Neuronal stem cell (in vitro differentiated cells): ENCODE measurements at regions not wholly inside any gene's neighbourhood (a gene's known extent, or its start where the extent isn't known, plus 50 kb on each side); places are given as distances from the start of the nearest gene placed in this dataset.

Experiments used
- DNase-seq: peaks from one replicate; pipeline ENCODE4 v3.0.0-alpha.2; 2013; ENCODE audit warnings: low spot score
- H2AFZ ChIP-seq: one replicate; pipeline ENCODE4 v1.6.1; 2013; ENCODE audit warnings: mild to moderate bottlenecking, low read length, inconsistent platforms
- H2AK5ac ChIP-seq: 2 replicates; pipeline ENCODE4 v1.6.1; 2013; ENCODE audit warnings: low read depth, mild to moderate bottlenecking, inconsistent platforms, low read length, moderate library complexity, mixed read lengths
- H2BK120ac ChIP-seq: 2 replicates; pipeline ENCODE4 v1.6.1; 2013; ENCODE audit warnings: low read depth, mild to moderate bottlenecking, inconsistent platforms, low read length, moderate library complexity, mixed read lengths
- H2BK12ac ChIP-seq: one replicate; pipeline ENCODE4 v1.6.1; 2013; ENCODE audit warnings: low read length, inconsistent platforms
- H2BK15ac ChIP-seq: 2 replicates; pipeline ENCODE4 v1.6.1; 2013; ENCODE audit warnings: mild to moderate bottlenecking, low read length, inconsistent platforms, mixed read lengths
- H2BK5ac ChIP-seq: one replicate; pipeline ENCODE4 v1.6.1; 2013; ENCODE audit warnings: inconsistent platforms, mild to moderate bottlenecking, low read length, moderate library complexity
- H3K14ac ChIP-seq: one replicate; pipeline ENCODE4 v1.6.1; 2013; ENCODE audit warnings: low read length, inconsistent platforms
- H3K18ac ChIP-seq: 2 replicates; pipeline ENCODE4 v1.6.1; 2013; ENCODE audit warnings: low read length, inconsistent platforms
- H3K23ac ChIP-seq: 2 replicates; pipeline ENCODE4 v1.6.1; 2013; ENCODE audit warnings: low read depth, mild to moderate bottlenecking, mixed read lengths, low read length, inconsistent platforms; ENCODE audit not compliant: poor library complexity
- H3K27ac ChIP-seq: replicated peaks from 3 replicates; pipeline ENCODE4 v1.5.1; 2013; ENCODE audit warnings: low read length, inconsistent platforms
- H3K27me3 ChIP-seq, 3 experiments: 2 replicates each; pipeline ENCODE4 v1.6.1; 2013; ENCODE audit warnings: low read length in 3 of 3, mild to moderate bottlenecking in 2 of 3, inconsistent platforms in 1 of 3, low read depth in 1 of 3, mixed read lengths in 1 of 3, moderate library complexity in 1 of 3; ENCODE audit not compliant: control insufficient read depth in 3 of 3, insufficient read depth in 3 of 3
- H3K36me3 ChIP-seq, 2 donors: replicated peaks in 1 of 2; 2 replicates each; pipeline ENCODE4 v1.6.1; 2013; ENCODE audit warnings: low read length in 2 of 2; ENCODE audit not compliant: control insufficient read depth in 2 of 2, insufficient read depth in 2 of 2
- H3K4ac ChIP-seq: 2 replicates; pipeline ENCODE4 v1.6.1; 2013; ENCODE audit warnings: inconsistent platforms, mild to moderate bottlenecking, low read length, moderate library complexity
- H3K4me1 ChIP-seq, 2 donors: 1 replicate in 1 of 2; 2 replicates in 1 of 2; pipeline ENCODE4 v1.6.1; 2013; ENCODE audit warnings: low read length in 2 of 2, low read depth in 1 of 2; ENCODE audit not compliant: control insufficient read depth in 2 of 2, insufficient read depth in 1 of 2
- H3K4me2 ChIP-seq: one replicate; pipeline ENCODE4 v1.6.1; 2013; ENCODE audit warnings: mild to moderate bottlenecking, low read length, inconsistent platforms; ENCODE audit not compliant: insufficient read depth, poor library complexity, severe bottlenecking
- H3K4me3 ChIP-seq, 2 donors: 2 replicates each; pipeline ENCODE4 v1.5.1; 2013; ENCODE audit warnings: low read length in 2 of 2, mild to moderate bottlenecking in 2 of 2, inconsistent platforms in 1 of 2, moderate library complexity in 1 of 2
- H3K79me1 ChIP-seq: one replicate; pipeline ENCODE4 v1.6.1; 2013; ENCODE audit warnings: low read depth, mild to moderate bottlenecking, inconsistent platforms, low read length, moderate library complexity
- H3K9ac ChIP-seq: one replicate; pipeline ENCODE4 v1.6.1; 2013; ENCODE audit warnings: mild to moderate bottlenecking, low read depth, low read length, inconsistent platforms; ENCODE audit not compliant: poor library complexity
- H3K9me3 ChIP-seq, 2 donors: replicated peaks in 1 of 2; 2 replicates each; pipeline versions ENCODE3 to v1.6.1; 2013; ENCODE audit warnings: low read length in 2 of 2, mild to moderate bottlenecking in 2 of 2, inconsistent platforms in 1 of 2, low read depth in 1 of 2, mixed read lengths in 1 of 2, moderate library complexity in 1 of 2; ENCODE audit not compliant: control insufficient read depth in 2 of 2, insufficient read depth in 1 of 2
- H4K8ac ChIP-seq: one replicate; pipeline ENCODE4 v1.6.1; 2013; ENCODE audit warnings: low read depth, mild to moderate bottlenecking, inconsistent platforms, low read length, moderate library complexity
- H4K91ac ChIP-seq: one replicate; pipeline ENCODE4 v1.6.1; 2013; ENCODE audit warnings: low read length, low read depth, mild to moderate bottlenecking, inconsistent platforms; ENCODE audit not compliant: poor library complexity
- WGBS, 2 donors: extraction: QIAGEN DNeasy Blood & Tissue Kit; methylation state at CpG; one replicate each; pipeline ENCODE4 v1.1.7; 2013; ENCODE audit warnings: missing lambda C conversion rate in 2 of 2, mixed read lengths in 1 of 2; ENCODE audit not compliant: insufficient read length in 2 of 2, insufficient replicate concordance in 1 of 2; ENCODE audit errors: extremely low coverage in 2 of 2; 5-methylcytosine and 5-hydroxymethylcytosine counted together

- H3K36me3 ChIP-seq = no peaks in the 10 kb centered on the region
- H3K14ac ChIP-seq = no peak overlapping the region
- no peaks in the 10 kb centered on the region for H3K4me1 ChIP-seq
- H2BK120ac ChIP-seq = no peak overlapping the region
- DNase-seq = no peak
- no peak overlapping the region for H3K4ac ChIP-seq
- H3K4me3 ChIP-seq = no peak overlapping the region
- H3K9me3 ChIP-seq = peaks cover 0 to 4% of the 10 kb centered on the region in 2 donors
- no peak overlapping the region for H2BK15ac ChIP-seq
- no peak overlapping the region for H3K27ac ChIP-seq
- no peak overlapping the region for H3K9ac ChIP-seq
- no peak overlapping the region for H4K91ac ChIP-seq
- H2BK12ac ChIP-seq = no peak overlapping the region
- H2AFZ ChIP-seq = no peak overlapping the region
- no peaks in the 10 kb centered on the region for H3K79me1 ChIP-seq
- H3K23ac ChIP-seq = no peak overlapping the region
- H2AK5ac ChIP-seq = no peak overlapping the region
- no peak overlapping the region for H4K8ac ChIP-seq
- H3K27me3 ChIP-seq = no peaks in the 10 kb centered on the region
- no CpG with 5 or more reads among the region's 8 CpGs for WGBS, 2 donors
- no peak overlapping the region for H3K4me2 ChIP-seq
- no peak overlapping the region for H2BK5ac ChIP-seq
- H3K18ac ChIP-seq = no peak overlapping the region
Observed at GRCh38 chr15:30030345-30030744, 52.4 kb upstream of the GOLGA8J start.

- H3K9ac ChIP-seq = no peak overlapping the region
- WGBS, 2 donors = no CpG with 5 or more reads among the region's 6 CpGs
Observed at GRCh38 chr15:30023798-30024295, 58.9 kb upstream of the GOLGA8J start.

GRCh38 chr15:30010746-30011145 is 72.0 kb upstream of the GOLGA8J start:
- Histone ChIP-seq H2AFZ (no peak overlapping the region), H2BK120ac (no peak overlapping the region), H3K4me1 (no peaks in the 10 kb centered on the region), H3K79me1 (no peaks in the 10 kb centered on the region), H3K9ac (no peak overlapping the region), H4K91ac (no peak overlapping the region), H2BK5ac (no peak overlapping the region), H3K14ac (no peak overlapping the region), H2BK15ac (no peak overlapping the region), H3K27me3 (no peaks in the 10 kb centered on the region), H2AK5ac (no peak overlapping the region), H3K18ac (no peak overlapping the region), H3K4me3 (no peak overlapping the region), H3K4me2 (no peak overlapping the region), H3K23ac (no peak overlapping the region), H3K36me3 (no peaks in the 10 kb centered on the region), H4K8ac (no peak overlapping the region), H2BK12ac (no peak overlapping the region), H3K27ac (no peak overlapping the region), H3K9me3 (no peaks in the 10 kb centered on the region), H3K4ac (no peak overlapping the region)
- DNase-seq = no peak
- no CpG with 5 or more reads among the region's 2 CpGs for WGBS, 2 donors

More at GRCh38 chr15:30023798-30024295, 58.9 kb upstream of the GOLGA8J start:
- DNase-seq = no peak
- H3K79me1 ChIP-seq = no peaks in the 10 kb centered on the region
- no peak overlapping the region for H2BK5ac ChIP-seq
- H3K4me3 ChIP-seq = no peak overlapping the region
- no peak overlapping the region for H2AFZ ChIP-seq
- H2BK12ac ChIP-seq = no peak overlapping the region
- no peak overlapping the region for H3K4me2 ChIP-seq
- no peak overlapping the region for H4K91ac ChIP-seq
- no peak overlapping the region for H2BK15ac ChIP-seq
- no peak overlapping the region for H3K14ac ChIP-seq
- no peak overlapping the region for H3K4ac ChIP-seq
- no peak overlapping the region for H3K23ac ChIP-seq
- H3K4me1 ChIP-seq = no peaks in the 10 kb centered on the region
- H4K8ac ChIP-seq = no peak overlapping the region
- no peak overlapping the region for H3K18ac ChIP-seq
- no peaks in the 10 kb centered on the region for H3K36me3 ChIP-seq
- no peak overlapping the region for H3K27ac ChIP-seq
- H2AK5ac ChIP-seq = no peak overlapping the region
- H3K27me3 ChIP-seq = no peaks in the 10 kb centered on the region
- H3K9me3 ChIP-seq = no peaks in the 10 kb centered on the region
- H2BK120ac ChIP-seq = no peak overlapping the region

GRCh38 chr15:30008156-30008555 is 74.6 kb upstream of the GOLGA8J start:
- H3K14ac ChIP-seq = no peak overlapping the region
- H2AK5ac ChIP-seq = no peak overlapping the region
- no peaks in the 10 kb centered on the region for H3K4me1 ChIP-seq
- H4K8ac ChIP-seq = no peak overlapping the region
- no peaks in the 10 kb centered on the region for H3K36me3 ChIP-seq
- H3K4me3 ChIP-seq = no peak overlapping the region
- no peak overlapping the region for H3K9ac ChIP-seq
- H3K79me1 ChIP-seq = no peaks in the 10 kb centered on the region
- H3K4ac ChIP-seq = no peak overlapping the region
- H3K27ac ChIP-seq = no peak overlapping the region
- H3K27me3 ChIP-seq = no peaks in the 10 kb centered on the region
- H2BK5ac ChIP-seq = no peak overlapping the region
- H2BK15ac ChIP-seq = no peak overlapping the region
- DNase-seq = no peak
- WGBS, 2 donors = no CpG with 5 or more reads among the region's 1 CpG
- H2AFZ ChIP-seq = no peak overlapping the region
- no peak overlapping the region for H3K4me2 ChIP-seq
- H3K9me3 ChIP-seq = no peaks in the 10 kb centered on the region
- no peak overlapping the region for H4K91ac ChIP-seq
- H2BK12ac ChIP-seq = no peak overlapping the region
- no peak overlapping the region for H2BK120ac ChIP-seq
- H3K23ac ChIP-seq = no peak overlapping the region
- no peak overlapping the region for H3K18ac ChIP-seq
